ENCODE measurements at regions not wholly inside any gene's neighbourhood (a gene's known extent, or its start where the extent isn't known, plus 50 kb on each side); places are given as distances from the start of the nearest gene placed in this dataset.
"Not testable (repeated sequence)": the region's sequence is repeated elsewhere in the genome, so short reads cannot be mapped to it uniquely, and the experiment has no call there.

DNA sequence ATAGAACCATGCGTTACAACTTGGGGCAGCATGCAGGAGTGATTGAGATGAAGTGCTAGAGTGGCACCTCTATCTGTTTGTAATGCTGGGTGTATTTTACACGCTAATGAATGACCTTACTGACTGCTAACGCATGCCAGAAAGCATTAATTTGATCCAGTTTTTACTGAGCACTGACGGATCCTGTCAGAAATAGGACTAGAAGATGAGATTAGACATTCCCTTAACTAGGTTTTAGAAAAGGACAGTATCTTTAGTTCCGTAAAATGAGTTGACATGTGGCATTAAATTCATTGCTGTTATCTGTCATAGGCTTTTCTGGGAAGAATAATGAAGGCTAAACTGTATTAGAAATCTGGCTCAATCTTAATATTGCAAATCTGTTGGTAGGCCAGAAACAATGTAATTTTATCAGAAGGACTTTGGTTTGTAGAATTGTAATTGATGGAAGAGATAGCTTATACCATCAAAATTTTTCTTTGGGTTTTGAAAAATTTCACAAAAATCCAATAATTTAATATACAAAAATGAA, 140.4 kb upstream of the WDFY3 start:
- DNase-seq, result no peak

DNA sequence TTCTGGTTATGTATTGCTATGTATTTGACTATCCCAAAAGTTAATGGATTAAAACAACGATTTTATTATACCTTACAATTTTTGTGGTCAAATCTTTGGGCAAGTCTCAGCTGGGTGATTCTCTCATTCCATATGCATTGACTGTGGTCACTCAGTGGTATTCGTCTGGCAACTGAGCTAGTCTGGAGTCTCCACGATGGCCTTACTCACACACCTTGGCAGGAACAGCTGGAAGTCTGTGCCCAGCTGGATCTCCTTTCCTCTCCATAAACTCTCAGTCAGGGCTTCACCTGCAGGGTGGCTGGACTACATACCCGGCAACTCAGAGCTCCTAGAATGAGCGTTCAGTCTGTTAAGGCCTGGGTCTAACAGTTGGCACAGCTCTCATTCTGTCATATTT, 141.1 kb upstream of the WDFY3 start:
- no peak for DNase-seq

DNA sequence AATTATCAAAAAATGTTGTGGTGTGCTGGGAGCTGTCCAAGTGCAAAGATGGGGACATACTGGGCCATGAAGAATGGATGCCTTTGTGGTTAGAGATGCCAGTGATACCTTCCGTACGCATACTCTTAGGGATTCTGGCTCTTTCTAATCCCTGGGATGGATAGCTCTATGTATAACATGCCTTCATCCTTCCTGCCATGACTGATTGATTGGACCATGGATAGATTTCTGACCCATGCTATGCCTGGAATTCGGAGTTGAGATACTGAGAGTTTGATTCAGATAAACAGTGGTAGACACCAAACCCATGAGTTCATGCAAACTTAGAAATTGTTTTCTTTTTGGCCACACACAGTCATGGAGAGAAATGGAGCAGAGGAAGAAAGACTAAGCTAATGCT, 147.2 kb upstream of the WDFY3 start:
- no peak for DNase-seq

DNA sequence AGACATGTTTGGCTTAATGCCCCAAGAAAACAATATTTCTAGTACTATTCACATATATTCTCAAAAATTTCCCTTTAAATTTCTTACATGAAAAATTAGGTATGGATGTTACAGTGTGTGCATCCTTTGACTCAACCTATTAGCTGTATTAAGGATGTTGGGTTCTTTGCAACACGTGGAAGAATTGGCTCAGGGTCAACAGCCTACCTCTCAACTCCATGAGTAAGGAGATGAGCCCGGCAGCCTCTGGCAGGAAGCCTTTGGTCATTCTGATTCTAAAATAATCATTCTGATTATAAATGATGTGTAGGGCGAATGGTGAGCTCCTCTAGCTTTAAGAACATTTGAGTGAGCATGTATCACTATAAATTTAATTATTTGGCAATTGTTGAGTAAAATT, 148.0 kb upstream of the WDFY3 start:
- DNase-seq, result no peak

DNA sequence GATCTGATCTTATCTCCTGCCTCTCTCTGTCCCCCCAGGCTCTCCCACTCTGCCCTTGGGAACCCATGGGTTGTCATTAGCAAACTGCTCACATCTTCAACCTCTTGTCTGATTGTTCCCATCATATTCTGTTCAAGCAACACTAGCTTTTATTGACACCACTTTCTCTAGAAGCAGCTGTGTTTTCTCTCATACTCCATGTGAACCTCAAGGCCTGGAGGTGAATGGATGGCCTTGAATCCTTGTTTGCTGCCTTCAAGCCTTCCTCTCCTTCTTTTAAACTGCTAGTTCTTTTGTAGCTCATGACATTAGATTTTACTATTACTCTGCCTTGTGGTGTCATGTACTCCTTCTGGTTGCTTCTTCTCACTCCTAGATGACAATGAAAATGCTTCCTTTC, 149.5 kb upstream of the WDFY3 start:
- DNase-seq, result no peak

DNA sequence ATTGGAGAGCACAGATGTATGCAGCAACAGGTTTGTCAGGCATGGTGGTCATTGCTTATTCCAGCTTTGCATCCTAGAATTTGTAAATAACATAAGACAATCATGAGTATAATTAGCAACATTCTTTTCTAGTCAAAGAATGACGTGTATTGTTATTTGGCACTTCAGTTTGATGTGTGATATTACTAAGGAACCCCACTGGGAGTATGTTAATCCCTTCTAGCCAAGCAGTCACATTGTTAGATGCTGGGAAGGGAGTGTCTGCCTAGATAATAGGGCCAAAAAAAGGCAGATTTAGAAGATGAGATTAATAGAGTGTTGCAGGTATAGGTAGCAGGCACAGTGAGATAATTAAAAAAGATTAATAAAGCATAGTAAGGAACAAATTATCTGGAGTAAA, 159.2 kb upstream of the WDFY3 start:
- DNase-seq, result no peak

DNA sequence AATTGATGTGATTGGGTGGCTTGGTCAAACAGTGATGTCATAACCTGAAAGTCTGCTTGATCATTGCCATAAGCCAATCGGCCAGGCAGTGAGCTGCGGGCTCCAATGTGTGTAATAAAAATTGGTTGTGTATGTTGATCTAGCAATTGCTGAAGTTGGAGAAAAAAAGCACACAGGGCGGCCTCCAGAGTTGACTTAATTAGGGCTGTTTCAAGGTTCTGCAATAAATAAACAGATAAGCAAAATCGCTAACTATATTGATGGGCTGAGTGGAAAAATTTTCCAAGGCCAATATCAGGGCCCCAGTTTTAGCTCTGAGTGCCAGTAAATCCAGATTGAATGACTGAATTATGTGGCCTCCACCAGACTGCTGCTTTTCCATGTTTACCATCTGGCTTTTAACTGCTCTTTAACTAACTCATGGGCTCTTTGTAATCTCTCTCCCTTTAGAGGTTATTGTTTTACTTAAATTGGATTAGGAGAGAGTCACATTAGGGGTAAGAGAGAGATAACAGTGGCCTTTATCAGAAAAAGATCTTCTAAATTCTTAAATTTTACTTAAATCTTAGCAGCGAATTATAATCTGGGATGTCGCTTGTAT, 160.6 kb upstream of the WDFY3 start:
- no peak for DNase-seq

DNA sequence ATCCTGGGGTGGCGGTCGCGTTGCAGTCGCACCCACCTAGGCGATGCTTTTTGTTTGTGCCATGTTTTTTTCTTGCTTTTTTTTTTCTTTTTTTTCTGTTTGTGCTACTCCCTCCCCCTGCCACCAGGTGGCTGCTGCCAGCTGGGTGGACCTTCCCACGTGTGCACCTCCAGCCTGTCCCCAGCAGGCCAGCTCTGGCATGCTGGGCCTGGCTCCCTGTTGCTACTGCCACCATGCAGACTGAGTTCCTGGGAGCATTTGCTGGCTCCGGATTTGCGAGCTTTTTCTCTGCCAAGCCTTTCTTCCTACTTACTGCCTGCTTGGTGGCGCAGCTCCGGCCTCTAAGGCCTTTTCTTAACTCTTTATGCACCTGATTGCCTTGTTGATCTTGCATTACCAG, 161.2 kb upstream of the WDFY3 start:
- DNase-seq, result no peak

DNA sequence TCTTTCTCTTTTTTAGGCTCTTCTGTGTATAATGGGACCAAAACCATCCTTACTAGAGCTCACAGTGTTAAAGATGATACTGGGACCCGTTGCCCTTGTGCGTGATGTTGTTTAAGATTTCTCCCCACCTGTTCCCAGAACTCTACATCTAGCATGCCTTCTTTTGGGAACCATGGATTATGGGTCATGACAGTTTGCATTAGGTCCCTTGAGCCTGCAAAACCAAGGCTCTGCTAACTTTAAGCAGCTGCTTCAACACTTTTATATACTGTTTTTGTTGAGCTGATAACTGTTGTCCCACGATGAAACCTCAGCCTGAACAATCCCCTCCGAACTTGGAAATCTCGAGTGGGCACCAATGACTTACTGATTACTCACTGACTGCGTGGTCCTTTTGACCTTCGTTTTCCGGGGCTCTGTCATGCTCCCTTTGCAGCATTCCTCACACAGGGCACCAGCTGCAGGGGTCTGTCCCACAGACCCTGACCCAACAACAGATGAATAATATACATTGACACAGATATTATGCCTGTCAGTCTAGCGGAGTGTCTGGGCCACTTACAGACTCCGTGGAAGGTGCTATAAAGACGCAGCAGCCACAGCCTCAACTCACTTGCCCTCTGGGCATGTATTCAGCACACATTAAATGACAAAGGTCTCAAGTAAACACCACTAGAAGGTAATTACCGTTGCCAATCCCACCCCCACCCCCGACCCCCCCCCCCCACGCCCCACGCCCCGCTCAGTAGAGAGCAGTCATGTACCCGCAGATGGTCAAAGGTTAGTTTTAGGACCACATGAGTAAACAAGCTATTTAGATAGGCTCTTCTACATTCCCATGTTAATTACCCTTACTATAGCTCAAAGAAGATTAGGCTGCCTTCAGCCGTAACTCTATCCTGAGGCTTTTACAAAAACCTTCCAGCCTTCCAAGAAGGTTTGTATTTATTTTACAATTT, 162.0 kb upstream of the WDFY3 start:
- no peak for DNase-seq

DNA sequence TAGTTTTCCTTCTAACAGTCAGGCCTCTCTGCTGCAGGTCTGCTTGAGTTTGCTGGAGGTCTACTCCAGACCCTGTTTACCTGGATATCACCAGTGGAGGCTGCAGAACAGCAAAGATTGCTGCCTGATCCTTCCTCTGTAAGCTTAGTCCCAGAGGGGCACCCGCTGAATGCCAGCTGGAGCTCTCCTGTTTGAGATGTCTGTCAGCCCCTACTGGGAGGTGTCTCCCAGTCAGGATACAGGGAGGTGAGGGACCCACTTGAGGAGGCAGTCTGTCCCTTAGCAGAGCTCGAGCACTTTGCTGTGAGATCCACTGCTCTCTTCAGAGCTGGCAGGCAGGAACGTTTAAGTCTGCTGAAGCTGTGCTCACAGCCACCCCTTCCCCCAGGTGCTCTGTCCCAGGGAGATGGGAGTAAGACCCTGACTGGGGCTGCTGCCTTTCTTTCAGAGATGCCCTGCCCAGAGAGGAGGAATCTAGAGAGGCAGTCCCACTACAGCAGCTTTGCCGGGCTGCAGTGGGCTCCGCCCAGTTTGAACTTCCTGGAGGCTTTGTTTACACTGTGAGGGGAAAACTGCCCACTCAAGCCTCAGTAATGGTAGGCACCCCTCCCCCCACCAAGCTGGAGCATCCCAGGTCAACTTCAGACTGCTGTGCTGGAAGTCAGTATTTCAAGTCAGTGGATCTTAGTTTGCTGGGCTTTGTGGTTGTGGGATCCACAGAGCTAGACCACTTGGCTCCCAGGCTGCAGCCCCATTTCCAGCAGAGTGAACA, 163.1 kb upstream of the WDFY3 start:
- not testable (repeated sequence) for DNase-seq

DNA sequence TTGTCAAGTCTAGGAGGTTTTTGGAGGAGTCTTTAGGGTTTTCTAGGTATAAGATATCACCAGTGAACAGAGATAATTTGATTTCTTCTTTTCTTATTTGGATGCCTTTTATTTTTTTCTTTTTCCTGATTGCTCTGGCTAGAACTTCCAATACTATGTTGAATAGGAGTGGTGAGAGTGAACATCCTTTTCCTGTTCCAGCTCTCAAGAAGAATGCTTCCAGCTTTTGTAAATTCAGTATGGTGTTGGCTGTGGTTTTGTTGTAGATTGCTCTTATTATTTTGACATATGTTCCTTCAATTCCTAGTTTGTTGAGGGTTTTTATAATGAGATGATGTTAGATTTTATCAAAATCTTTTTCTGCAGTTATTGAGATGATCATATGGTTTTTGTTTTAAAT, 165.6 kb upstream of the WDFY3 start:
- DNase-seq, result no peak

DNA sequence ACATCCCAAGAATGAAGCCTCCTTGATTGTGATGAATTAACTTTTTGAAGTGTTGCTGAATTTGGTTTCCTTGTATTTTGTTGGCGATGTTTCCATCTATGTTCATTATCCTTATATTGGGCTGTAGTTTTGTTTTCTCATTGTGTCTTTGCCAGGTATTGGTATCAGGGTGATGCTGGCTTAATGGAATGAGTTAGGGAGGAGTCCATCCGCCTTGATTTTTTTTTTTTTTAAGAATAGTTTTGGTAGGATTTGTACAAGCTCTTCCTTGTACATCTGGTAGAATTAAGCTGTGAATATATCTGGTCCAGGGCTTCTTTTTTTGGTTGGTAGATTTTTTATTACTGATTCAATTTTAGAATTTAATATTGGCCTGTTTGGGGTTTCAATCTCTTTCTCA, 166.1 kb upstream of the WDFY3 start:
- DNase-seq, result no peak

DNA sequence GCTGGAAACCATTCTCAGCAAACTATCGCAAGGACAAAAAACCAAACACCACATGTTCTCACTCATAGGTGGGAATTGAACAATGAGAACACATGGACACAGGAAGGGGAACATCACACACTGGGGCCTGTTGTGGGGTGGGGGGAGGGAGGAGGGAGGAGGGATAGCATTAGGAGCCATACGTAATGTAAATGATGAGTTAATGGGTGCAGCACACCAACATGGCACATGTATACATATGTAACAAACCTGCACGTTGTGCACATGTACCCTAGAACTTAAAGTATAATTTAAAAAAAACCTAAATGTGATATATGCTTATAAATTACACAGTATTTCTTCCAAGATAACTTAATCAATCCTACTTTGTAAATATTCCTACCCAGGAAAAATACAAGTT, 173.3 kb upstream of the WDFY3 start:
- not testable (repeated sequence) for DNase-seq

DNA sequence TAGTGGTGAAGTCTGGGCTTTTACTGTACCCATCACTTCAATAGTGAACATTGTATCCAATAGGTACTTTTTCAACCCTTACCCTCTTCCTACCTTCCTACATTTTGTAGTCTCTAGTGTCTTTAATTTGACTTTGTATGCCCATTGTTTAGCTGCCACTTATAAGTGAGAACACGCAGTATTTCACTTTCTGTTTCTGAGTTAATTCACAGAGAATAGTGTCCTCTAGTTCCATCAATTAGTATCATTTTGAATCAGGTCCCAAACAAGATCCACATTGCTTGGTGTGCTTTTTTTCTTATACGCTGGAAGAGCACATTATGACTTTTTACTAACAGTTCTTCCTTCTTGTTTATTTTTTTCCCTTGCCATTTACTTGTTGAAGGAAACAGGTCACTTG, 176.0 kb upstream of the WDFY3 start:
- no peak for DNase-seq

DNA sequence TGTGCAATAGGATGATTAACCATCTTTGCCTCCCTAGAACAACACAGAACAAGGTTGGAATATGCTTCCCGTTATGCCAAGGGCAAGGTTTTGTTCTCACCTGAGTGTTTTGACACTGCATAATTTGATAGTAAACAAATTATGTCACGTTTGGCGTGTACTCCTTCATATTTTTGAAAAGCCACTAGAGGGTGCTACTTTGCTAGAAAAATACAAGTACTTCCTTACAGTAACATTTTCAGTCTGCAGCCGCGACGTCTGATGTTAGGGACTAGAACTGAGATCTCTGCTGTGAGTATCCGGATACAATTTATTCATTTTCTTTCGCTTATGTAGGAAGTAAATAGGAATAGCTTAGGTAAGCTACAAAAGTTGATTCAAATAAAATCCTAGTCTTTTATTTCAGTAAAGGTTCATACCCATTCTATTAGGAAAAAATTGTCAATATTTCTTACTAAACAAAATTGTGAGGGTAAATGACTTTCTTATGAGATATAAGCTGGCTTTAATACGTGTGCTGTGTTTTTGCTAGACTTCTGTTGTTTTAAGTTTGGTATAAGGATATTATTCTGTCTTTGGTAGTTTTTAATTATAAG, 181.1 kb upstream of the WDFY3 start:
- peak; percentile 19 for DNase-seq

DNA sequence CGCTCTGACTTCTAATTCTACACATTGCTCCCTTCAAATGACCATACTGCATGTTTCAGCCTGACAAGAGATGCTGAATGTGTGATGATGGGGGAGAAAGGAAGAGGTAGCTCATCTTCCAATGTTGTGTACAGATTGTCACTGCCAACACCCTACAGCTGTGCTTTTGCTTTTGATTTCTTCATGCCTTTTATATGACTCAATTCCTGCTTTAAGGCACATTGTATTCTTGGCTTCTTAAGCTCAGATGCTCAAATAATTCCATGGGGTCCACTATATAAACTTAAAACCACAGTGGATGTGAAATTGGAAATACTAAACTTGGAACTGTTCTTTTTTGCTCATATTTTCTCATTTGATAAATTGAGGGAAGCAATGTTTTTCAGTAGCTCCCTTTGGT, 183.2 kb upstream of the WDFY3 start:
- DNase-seq, result no peak

DNA sequence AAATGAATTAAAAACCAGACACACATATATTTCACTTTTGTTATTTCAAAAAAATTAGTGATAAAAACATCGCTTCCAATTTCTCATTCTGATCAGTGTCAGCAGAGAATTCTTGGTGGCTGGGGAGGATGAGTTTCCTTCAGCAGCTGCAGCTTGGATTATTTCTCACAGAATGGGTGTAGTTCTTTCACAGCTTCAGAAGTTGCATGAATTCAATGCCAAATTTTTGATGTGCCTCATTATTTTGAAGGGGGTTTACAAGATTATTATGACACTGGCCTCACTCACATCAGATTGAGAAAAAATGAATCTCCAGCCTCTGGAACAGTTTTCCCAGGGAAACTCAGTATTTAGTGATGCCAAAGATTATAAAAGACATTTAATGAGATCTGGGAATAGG, 184.9 kb upstream of the WDFY3 start:
- DNase-seq, result no peak

DNA sequence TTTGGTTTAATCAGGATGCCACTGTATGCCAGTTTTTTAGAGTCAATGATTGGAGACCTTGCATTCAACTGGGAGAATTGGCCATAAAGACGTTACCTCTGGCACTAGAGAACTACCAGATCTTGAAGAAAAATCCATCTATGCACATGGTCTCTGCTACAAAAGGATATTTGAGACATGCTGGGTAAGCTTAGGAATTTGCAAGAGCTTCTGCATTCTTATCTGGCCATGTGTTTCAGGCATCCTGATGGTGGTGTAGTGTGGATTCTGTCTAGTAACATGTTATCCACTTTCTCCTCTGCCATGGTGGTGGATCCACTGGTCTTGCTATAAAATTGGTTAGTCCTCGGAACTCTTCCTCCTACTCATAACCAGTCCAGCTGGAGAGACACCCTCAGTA, 185.3 kb upstream of the WDFY3 start:
- no peak for DNase-seq

DNA sequence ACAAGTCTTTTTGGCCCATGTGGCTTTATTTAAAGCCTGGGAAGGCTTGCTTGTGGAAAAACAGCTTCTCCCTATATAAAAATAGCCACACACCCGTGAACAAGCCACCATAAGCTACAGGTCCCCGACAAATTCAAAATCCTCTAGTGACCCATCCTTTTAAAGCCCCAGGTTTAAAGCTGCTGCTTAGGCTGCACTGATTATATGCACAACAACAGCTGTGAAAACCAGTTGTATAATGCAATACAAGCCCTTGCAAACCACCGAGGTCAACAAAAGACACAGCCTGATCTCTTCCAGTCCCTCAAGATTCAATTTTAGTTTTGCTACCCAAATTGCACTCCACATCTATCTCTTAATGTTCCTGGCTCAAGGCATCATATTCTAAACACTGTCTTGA, 186.0 kb upstream of the WDFY3 start:
- DNase-seq, result no peak

DNA sequence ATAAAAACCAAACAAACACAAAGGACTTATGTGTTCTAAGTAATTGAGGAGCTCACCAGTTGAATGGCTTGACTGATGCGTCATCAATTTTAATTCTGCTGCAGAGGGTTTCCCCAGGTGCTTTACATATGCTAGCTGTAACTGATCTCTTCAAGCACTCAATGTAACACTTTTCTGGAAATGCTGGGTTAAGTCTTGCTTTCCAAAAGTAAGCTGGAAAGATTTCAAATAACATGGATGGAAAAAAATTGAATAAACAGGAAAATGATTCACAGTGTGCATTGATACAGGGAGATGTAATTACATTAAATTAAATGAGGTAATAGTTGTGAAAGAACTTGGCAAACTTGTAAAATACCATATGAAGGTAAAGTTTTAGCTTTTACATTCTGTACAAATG, 186.7 kb upstream of the WDFY3 start:
- no peak for DNase-seq

DNA sequence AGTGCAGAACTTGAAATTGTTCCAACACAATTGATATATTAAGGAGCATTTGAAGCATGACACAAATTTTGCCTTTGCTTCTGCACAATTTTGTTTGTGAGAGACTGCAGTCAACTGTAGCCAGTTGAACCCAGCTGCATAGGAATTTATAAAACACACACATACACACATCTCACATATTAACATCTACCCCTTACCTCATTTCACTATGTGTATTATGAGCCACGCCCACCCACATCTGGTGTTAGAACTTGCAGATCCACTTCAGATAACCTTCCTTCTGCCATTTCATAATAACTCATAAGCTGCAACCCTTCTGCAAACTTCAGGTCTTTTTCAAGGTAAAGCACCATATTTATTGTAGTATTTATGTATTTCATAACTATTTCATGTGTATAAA, 188.1 kb upstream of the WDFY3 start:
- DNase-seq, result no peak

DNA sequence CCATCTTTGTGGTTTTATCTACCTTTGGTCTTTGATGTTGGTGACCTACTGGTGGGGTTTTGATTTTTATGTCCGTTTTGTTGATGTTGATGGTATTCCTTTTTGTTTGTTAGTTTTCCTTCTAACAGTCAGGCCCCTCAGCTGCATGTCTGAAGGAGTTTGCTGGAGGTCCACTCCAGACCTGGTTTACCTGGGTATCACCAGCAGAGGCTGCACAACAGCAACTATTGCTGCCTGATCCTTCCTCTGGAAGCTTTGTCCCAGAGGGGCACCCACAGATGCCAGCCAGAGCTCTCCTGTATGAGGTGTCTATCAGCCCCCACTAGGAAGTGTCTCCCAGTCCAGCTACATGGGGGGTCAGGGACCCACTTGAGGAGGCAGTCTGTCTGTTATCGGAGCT, 199.3 kb upstream of the WDFY3 start:
- no peak for DNase-seq

DNA sequence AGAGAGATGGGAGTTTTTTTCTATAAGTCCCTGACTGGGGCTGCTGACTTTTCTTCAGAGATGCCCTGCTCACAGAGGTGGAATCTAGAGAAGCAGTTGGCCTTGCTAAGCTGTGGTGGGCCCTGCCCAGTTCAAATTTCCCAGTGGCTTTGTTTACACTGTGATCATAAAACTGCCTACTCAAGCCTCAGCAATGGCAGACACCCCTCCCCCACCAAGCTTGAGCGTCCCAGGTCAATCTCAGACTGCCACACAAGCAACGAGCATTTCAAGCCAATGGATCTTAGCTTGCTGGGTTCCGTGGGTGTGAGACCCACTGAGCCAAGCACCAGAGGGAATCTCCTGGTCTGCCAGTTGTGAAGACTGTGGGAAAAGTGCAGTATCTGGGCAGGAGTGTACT, 199.8 kb upstream of the WDFY3 start:
- no peak for DNase-seq

Data from CD4-positive, alpha-beta T cell treated with Interleukin-4 for 1 hour (primary cell).